Stimulated activated naive CD8-positive, alpha-beta T cell treated with anti-CD3 and anti-CD28 coated beads, Interleukin-15, amount 100 ng/mL, for 72 hours (primary cell): ENCODE measurements at regions not wholly inside any gene's neighbourhood (a gene's known extent, or its start where the extent isn't known, plus 50 kb on each side); places are given as distances from the start of the nearest gene placed in this dataset.

Source experiments
- ATAC-seq: fragments of 150-1000 bp; cut with Tn5 transposase; 2 replicates; pipeline ENCODE4 v1.10.0; 2021; ENCODE audit warnings: mild to moderate bottlenecking, moderate library complexity
- DNase-seq, 2 donors: peaks; one replicate each; pipeline ENCODE4 v3.0.0; 2021 to 2022
- H3K27ac Mint-ChIP-seq, 2 donors: one replicate each; pipeline ENCODE4 v1.8.0; 2022; ENCODE audit warnings: mild to moderate bottlenecking in 2 of 2, mixed read lengths in 2 of 2, moderate library complexity in 2 of 2
- H3K27me3 Mint-ChIP-seq: one replicate; pipeline ENCODE4 v1.8.0; 2022; ENCODE audit warnings: mixed read lengths
- H3K4me1 Mint-ChIP-seq: one replicate; pipeline ENCODE4 v1.8.0; 2022; ENCODE audit warnings: mild to moderate bottlenecking, mixed read lengths
- H3K4me3 Mint-ChIP-seq, 2 donors: one replicate each; pipeline ENCODE4 v1.8.0; 2022; ENCODE audit warnings: mild to moderate bottlenecking in 2 of 2, mixed read lengths in 2 of 2, moderate library complexity in 1 of 2
- H3K9me3 Mint-ChIP-seq, 2 donors: one replicate each; pipeline ENCODE4 v1.8.0; 2022; ENCODE audit warnings: mixed read lengths in 2 of 2

- H3K27ac Mint-ChIP-seq = no peak overlapping the region
- no peak for ATAC-seq
- peaks cover 7% of the 10 kb centered on the region for H3K27me3 Mint-ChIP-seq
- no peak overlapping the region for H3K4me3 Mint-ChIP-seq
- peaks cover 5 to 19% of the 10 kb centered on the region in 2 donors for H3K9me3 Mint-ChIP-seq
- no peak for DNase-seq
- H3K4me1 Mint-ChIP-seq = no peaks in the 10 kb centered on the region
Observed at GRCh38 chr2:107027810-107028209, 141.8 kb upstream of the ST6GAL2 start.

DNA sequence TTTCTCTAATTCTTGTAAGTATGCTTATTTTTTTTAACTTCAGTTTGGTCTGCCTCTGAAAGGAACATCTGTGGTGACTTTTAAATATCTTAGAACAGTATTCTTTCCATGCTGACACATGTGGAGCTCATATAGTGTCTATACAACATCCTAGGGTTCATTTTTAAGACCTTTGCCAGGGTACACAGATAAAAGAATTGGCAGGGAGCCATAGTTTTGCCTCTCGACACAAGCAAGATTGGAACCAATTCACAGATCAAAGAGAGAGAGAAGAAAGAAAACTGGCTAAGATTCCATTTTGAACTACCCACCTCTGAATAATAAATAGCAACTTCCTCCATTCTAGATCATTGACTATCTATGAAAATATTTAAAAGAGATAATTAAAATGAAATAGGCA lies 142.7 kb upstream of the ST6GAL2 start:
- Mint-ChIP-seq H3K27me3 (peaks cover 7% of the 10 kb centered on the region), H3K27ac (no peak overlapping the region), H3K9me3 (peaks cover 5 to 19% of the 10 kb centered on the region in 2 donors), H3K4me3 (no peak overlapping the region), H3K4me1 (no peaks in the 10 kb centered on the region)
- ATAC-seq (no peak), DNase-seq (no peak)

GRCh38 chr2:107036293-107036692 lies 150.3 kb upstream of the ST6GAL2 start:
- no peaks in the 10 kb centered on the region for H3K27me3 Mint-ChIP-seq
- DNase-seq = no peak
- H3K4me1 Mint-ChIP-seq = no peaks in the 10 kb centered on the region
- peaks cover 3 to 26% of the 10 kb centered on the region in 2 donors for H3K9me3 Mint-ChIP-seq
- H3K4me3 Mint-ChIP-seq = no peak overlapping the region
- ATAC-seq = no peak
- H3K27ac Mint-ChIP-seq = peak overlapping the region in 1 of 2 donors; percentile 46

GRCh38 chr2:107062173-107062572 lies 176.2 kb upstream of the ST6GAL2 start:
- H3K27me3 Mint-ChIP-seq = no peaks in the 10 kb centered on the region
- ATAC-seq = no peak
- no peak overlapping the region for H3K27ac Mint-ChIP-seq
- H3K4me3 Mint-ChIP-seq = no peak overlapping the region
- DNase-seq = no peak
- H3K4me1 Mint-ChIP-seq = no peaks in the 10 kb centered on the region
- H3K9me3 Mint-ChIP-seq = no peaks in the 10 kb centered on the region

DNA sequence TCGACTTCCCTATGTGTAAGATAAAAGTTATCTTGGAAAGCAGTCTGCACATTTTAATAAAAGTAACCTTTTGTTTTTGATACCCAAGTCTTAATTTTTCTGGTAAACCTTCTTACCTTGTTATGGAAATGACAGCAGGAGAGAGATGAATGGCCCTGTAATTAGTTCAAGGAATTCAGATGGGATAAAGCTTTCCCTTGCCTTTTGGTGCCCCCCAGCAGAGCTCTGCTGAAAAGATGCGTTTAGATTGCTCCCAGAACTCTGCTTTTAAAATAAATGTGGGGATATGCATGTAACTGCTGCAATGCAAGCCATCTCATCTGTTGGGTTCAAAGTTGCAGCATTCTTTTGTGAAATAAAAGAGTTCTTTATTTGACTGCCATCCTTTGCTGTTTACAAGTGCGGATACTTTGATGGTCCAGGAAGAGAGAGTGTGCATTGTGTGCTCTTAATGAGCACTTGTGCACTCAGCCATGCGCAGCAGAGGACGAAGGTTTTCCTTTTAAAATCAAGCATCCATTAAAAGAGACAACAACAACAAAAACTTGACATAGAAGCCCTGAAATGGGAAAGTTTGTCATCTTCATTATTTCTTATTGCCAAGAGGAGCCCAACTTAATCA lies 176.7 kb upstream of the ST6GAL2 start:
- Mint-ChIP-seq H3K4me1 (no peaks in the 10 kb centered on the region), H3K27ac (no peak overlapping the region), H3K4me3 (no peak overlapping the region), H3K9me3 (no peaks in the 10 kb centered on the region), H3K27me3 (no peaks in the 10 kb centered on the region)
- DNase-seq = no peak
- ATAC-seq = no peak

DNA sequence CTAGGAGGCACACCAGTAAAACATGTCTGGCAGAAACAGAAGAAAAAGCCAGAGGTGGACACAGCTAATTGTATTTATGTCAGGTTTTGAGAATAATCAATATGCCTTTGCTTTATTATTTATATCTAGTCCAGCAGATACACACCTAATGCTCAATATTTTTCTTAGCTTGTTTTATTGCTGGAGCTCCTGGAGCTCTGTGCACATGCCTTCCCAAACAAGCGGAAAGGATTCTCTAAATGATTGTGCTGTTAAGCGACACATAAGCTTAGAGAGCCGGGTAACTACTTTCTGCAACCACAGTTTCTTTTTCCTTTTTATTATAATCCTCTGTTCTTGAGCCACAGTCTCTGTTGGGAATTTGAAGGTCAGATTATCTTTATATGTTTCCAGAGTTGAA lies 177.3 kb upstream of the ST6GAL2 start:
- no peak overlapping the region for H3K27ac Mint-ChIP-seq
- no peak overlapping the region for H3K4me3 Mint-ChIP-seq
- H3K4me1 Mint-ChIP-seq = no peaks in the 10 kb centered on the region
- DNase-seq = no peak
- H3K9me3 Mint-ChIP-seq = no peaks in the 10 kb centered on the region
- no peak for ATAC-seq
- no peaks in the 10 kb centered on the region for H3K27me3 Mint-ChIP-seq

GRCh38 chr2:107064750-107065149 lies 178.8 kb upstream of the ST6GAL2 start:
- Mint-ChIP-seq H3K4me1 (no peaks in the 10 kb centered on the region), H3K9me3 (no peaks in the 10 kb centered on the region), H3K4me3 (no peak overlapping the region), H3K27me3 (no peaks in the 10 kb centered on the region), H3K27ac (no peak overlapping the region)
- ATAC-seq = no peak
- DNase-seq = no peak

- Mint-ChIP-seq H3K27me3 (no peaks in the 10 kb centered on the region), H3K4me1 (no peaks in the 10 kb centered on the region), H3K4me3 (no peak overlapping the region), H3K9me3 (no peaks in the 10 kb centered on the region), H3K27ac (peak overlapping the region in 1 of 2 donors; percentile 5)
- no peak for DNase-seq
- ATAC-seq = no peak
Observed at GRCh38 chr2:107068069-107068916, 182.3 kb upstream of the ST6GAL2 start.

- ATAC-seq (no peak), DNase-seq (no peak)
- Mint-ChIP-seq H3K9me3 (no peaks in the 10 kb centered on the region), H3K27me3 (no peaks in the 10 kb centered on the region), H3K4me1 (no peaks in the 10 kb centered on the region), H3K4me3 (no peak overlapping the region), H3K27ac (no peak overlapping the region)
Observed at GRCh38 chr2:107069890-107070289, 183.9 kb upstream of the ST6GAL2 start.

DNA sequence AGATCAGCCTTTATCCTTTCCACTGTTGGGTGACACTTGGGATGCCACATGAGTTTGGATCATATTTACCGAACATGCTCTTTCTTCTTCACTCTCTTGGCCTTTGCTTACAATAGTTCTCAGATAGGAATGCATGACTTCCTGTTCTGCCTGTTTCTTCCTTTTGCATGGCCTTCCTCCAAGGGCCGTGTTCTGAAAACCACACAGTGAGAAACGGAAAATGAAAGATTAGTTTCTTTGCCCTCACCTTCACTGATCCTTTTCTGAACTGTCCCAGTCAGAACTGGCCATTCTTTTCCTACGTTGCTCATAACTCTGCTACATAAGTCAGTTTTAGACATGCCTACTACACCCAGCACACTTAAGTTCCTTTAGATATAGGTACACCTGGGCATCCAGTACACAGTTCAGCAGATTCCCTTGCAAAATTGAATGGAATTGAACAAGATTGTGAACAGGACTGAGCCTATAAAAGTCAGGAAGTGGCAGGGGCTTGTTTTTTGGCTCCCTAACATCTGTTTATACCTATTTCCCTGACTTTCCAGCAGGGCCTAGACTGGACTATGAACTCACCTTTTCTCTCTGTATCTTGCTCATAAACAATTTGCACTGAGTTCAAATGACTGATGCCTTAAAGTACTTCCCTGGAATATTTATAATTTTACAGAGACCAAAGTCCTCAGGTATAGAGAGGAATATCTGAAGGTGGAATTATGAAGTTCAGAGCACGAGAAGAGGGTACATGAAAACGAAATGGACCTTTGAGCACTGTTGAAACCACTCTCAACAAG lies 186.4 kb upstream of the ST6GAL2 start:
- DNase-seq (no peak), ATAC-seq (no peak)
- H3K4me1 Mint-ChIP-seq = no peaks in the 10 kb centered on the region
- no peaks in the 10 kb centered on the region for H3K27me3 Mint-ChIP-seq
- H3K27ac Mint-ChIP-seq = no peak overlapping the region
- no peaks in the 10 kb centered on the region for H3K9me3 Mint-ChIP-seq
- H3K4me3 Mint-ChIP-seq = no peak overlapping the region

DNA sequence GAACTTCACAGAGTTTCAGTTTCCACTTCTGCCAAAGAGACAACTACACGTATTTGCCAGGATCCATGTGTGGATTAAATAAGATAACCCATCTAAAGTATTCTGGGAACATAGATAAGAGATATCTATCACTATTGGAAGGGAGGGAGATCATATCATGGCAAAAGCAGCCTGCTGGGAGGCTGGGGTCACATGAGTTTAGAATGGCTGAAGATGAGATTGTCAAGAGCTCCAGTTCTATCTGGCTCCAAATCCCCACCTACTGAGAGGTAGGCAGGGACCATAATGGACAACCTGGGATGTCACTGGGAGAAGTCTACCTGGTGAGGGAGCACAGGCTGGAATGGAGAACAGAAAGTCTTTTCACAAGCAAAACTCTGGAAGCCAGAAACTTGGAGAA lies 192.6 kb upstream of the ST6GAL2 start:
- no peak for DNase-seq
- H3K4me1 Mint-ChIP-seq = no peaks in the 10 kb centered on the region
- H3K9me3 Mint-ChIP-seq = no peaks in the 10 kb centered on the region
- no peak overlapping the region for H3K27ac Mint-ChIP-seq
- no peaks in the 10 kb centered on the region for H3K27me3 Mint-ChIP-seq
- ATAC-seq = no peak
- H3K4me3 Mint-ChIP-seq = no peak overlapping the region

- ATAC-seq (no peak), DNase-seq (no peak)
- Mint-ChIP-seq H3K9me3 (no peaks in the 10 kb centered on the region), H3K4me1 (no peaks in the 10 kb centered on the region), H3K27me3 (no peaks in the 10 kb centered on the region), H3K4me3 (no peak overlapping the region), H3K27ac (no peak overlapping the region)
Observed at GRCh38 chr2:107086497-107086896, 200.5 kb upstream of the ST6GAL2 start.

- Mint-ChIP-seq H3K4me1 (no peaks in the 10 kb centered on the region), H3K9me3 (no peaks in the 10 kb centered on the region), H3K4me3 (no peak overlapping the region), H3K27ac (no peak overlapping the region), H3K27me3 (no peaks in the 10 kb centered on the region)
- no peak for DNase-seq
- no peak for ATAC-seq
Observed at GRCh38 chr2:107088156-107088555, 202.2 kb upstream of the ST6GAL2 start.

DNA sequence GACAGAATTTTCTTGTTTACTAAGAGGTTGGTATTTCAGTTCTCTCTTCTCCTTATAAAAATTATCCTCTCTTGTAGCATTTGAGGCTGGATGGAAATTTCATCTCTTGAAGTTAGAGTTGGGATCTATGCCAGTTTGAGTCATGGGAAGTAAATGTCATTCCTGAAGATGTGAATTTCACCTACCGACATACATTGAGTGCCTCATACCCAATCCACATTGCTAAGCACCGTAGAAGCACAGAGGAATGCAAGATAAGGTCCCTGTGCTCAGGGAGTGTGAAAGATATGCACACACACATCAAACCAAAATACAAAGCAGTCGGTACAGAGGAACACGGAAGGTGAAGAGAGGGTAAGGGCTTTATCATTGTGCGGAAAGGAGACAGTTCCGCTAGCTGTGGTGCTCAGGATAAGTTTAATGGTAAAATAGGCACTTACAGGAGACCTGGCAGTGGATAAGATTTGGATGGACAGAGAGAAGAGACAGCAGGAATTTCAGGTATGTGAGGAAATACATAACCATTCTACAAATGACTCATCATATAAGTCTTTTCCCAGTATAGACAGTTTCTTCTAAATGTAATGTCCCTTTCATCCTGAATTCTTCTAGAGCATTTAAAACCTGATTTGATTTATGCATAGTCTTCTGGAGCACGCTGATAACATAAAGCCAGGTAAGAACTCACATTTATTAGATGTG lies 205.3 kb upstream of the ST6GAL2 start:
- DNase-seq (no peak), ATAC-seq (no peak)
- Mint-ChIP-seq H3K4me3 (no peak overlapping the region), H3K4me1 (no peaks in the 10 kb centered on the region), H3K9me3 (no peaks in the 10 kb centered on the region), H3K27ac (no peak overlapping the region), H3K27me3 (no peaks in the 10 kb centered on the region)

DNA sequence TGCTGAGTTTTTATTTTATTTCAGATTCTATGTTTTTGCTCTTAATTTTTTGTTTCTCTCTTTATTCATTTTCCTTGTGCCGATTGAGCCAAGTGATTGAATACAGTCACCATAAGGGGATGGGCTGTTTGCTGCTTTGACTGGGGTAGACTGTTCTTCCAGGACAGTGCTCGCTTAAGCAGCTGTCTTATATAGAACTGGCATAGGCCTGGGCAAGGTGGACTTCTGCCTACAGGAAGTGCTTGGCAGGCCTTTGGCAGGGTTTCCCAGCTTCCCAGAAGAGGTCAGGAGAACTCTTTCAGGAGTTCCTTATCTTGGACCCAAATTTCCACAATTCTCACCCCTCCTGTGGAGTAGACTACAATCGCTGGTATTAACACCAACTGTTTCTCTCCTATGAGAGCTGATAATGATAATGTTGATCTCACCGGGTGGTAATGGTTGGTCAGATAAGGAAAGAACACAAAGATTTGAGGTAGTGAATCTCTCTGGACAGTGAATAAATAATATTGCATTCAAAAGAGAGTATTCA lies 207.5 kb upstream of the ST6GAL2 start:
- H3K9me3 Mint-ChIP-seq = no peaks in the 10 kb centered on the region
- no peaks in the 10 kb centered on the region for H3K4me1 Mint-ChIP-seq

More for the DNA sequence above, 207.5 kb upstream of the ST6GAL2 start:
- no peak for DNase-seq
- Mint-ChIP-seq H3K4me3 (no peak overlapping the region), H3K27ac (no peak overlapping the region), H3K27me3 (no peaks in the 10 kb centered on the region)
- no peak for ATAC-seq
